ENCODE measurements at regions not wholly inside any gene's neighbourhood (a gene's known extent, or its start where the extent isn't known, plus 50 kb on each side); places are given as distances from the start of the nearest gene placed in this dataset.

- no peak for TF ChIP-seq POLR2A (IDR thresholded peaks at IDR 0.05; ENCODE audit: low read depth, low read length)
- TF ChIP-seq POLR2AphosphoS5 (IDR thresholded peaks at IDR 0.05; ENCODE audit: low read depth, low read length): no peak
Measured at GRCh38 chr13:47146991-47147811, 250.3 kb upstream of the HTR2A start.
